DOHH2 (cell line): ENCODE measurements at regions not wholly inside any gene's neighbourhood (a gene's known extent, or its start where the extent isn't known, plus 50 kb on each side); places are given as distances from the start of the nearest gene placed in this dataset.

Source experiments
- EZH2phosphoT487 ChIP-seq: fragments of 200-600 bp; sonication (generic); IDR thresholded peaks from 2 replicates; pipeline ENCODE4 v1.6.1; 2017; ENCODE audit warnings: borderline replicate concordance, mild to moderate bottlenecking, antibody characterized with exemption, low read length, moderate library complexity, mixed read lengths
- TF ChIP-seq, protein P1 (sequence below): fragments of 200-600 bp; sonication (generic); IDR thresholded peaks from one replicate; pipeline ENCODE4 v1.5.1; 2014; ENCODE audit warnings: antibody characterized with exemption, mild to moderate bottlenecking, low read depth, low read length; ENCODE audit not compliant: poor library complexity, severe bottlenecking

DNA sequence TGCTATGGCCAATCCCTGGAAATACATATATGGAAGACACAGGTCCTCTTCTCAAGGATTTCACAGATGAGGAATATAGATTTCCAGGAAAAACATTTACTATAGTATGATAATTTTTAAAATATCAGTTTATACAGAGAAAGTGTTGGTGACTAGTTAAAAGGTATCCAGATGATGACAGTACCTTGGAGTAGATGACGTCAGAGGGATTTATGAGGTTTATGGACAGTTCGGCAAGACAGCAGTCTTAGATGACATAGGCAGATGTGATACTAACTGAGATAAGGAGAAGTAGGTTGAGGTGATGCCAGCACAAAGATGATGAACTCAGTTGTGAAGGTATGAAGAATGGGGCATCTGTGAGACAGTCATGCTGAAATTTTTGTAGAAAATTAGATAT is 750.3 kb downstream of the PRELID2 start:
- TF ChIP-seq, protein P1, sequence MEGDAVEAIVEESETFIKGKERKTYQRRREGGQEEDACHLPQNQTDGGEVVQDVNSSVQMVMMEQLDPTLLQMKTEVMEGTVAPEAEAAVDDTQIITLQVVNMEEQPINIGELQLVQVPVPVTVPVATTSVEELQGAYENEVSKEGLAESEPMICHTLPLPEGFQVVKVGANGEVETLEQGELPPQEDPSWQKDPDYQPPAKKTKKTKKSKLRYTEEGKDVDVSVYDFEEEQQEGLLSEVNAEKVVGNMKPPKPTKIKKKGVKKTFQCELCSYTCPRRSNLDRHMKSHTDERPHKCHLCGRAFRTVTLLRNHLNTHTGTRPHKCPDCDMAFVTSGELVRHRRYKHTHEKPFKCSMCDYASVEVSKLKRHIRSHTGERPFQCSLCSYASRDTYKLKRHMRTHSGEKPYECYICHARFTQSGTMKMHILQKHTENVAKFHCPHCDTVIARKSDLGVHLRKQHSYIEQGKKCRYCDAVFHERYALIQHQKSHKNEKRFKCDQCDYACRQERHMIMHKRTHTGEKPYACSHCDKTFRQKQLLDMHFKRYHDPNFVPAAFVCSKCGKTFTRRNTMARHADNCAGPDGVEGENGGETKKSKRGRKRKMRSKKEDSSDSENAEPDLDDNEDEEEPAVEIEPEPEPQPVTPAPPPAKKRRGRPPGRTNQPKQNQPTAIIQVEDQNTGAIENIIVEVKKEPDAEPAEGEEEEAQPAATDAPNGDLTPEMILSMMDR = no peak
- no peak for TF ChIP-seq EZH2phosphoT487
